WTC11 (cell line): ENCODE measurements at regions not wholly inside any gene's neighbourhood (a gene's known extent, or its start where the extent isn't known, plus 50 kb on each side); places are given as distances from the start of the nearest gene placed in this dataset.

ENCODE experiments used
- E2F1 ChIP-seq: sonication (generic); formaldehyde crosslinking; IDR thresholded peaks from 2 replicates; pipeline ENCODE4 v1.8.0; 2022; ENCODE audit warnings: mild to moderate bottlenecking, missing genetic modification reagents
- IRF2 ChIP-seq: sonication (generic); formaldehyde crosslinking; IDR thresholded peaks from 2 replicates; pipeline ENCODE4 v1.8.0; 2022; ENCODE audit warnings: low read depth, missing genetic modification reagents, borderline replicate concordance
- JUN ChIP-seq: sonication (generic); formaldehyde crosslinking; IDR thresholded peaks from 2 replicates; pipeline ENCODE4 v1.8.0; 2023; ENCODE audit warnings: mild to moderate bottlenecking, missing genetic modification reagents
- KAT7 ChIP-seq: sonication (generic); formaldehyde crosslinking; IDR thresholded peaks from 2 replicates; pipeline ENCODE4 v1.8.1; 2023; ENCODE audit warnings: missing genetic modification reagents, mild to moderate bottlenecking, borderline replicate concordance
- MXD4 ChIP-seq: fragments of 250-450 bp; sonication (Bioruptor Pico); IDR thresholded peaks from 2 replicates; pipeline ENCODE4 v1.8.0; 2021; ENCODE audit warnings: mild to moderate bottlenecking, moderate library complexity, borderline replicate concordance
- PRDM15 ChIP-seq: sonication (generic); formaldehyde crosslinking; IDR thresholded peaks from 2 replicates; pipeline ENCODE4 v1.8.0; 2022; ENCODE audit warnings: missing genetic modification reagents
- ZNF317 ChIP-seq: sonication (generic); formaldehyde crosslinking; IDR thresholded peaks from 2 replicates; pipeline ENCODE4 v1.8.1; 2023; ENCODE audit warnings: low read depth, mild to moderate bottlenecking, moderate library complexity, missing genetic modification reagents, borderline replicate concordance
- ZSCAN18 ChIP-seq: fragments of 250-450 bp; sonication (Bioruptor Pico); IDR thresholded peaks from 2 replicates; pipeline ENCODE4 v2.1.2; 2022; ENCODE audit warnings: mild to moderate bottlenecking, moderate library complexity
- TF ChIP-seq, protein P1 (sequence below): fragments of 200-600 bp; IDR thresholded peaks from 2 replicates; pipeline ENCODE4 v1.8.0; 2022; ENCODE audit warnings: antibody characterized with exemption
- TF ChIP-seq, protein P2 (sequence below): sonication (generic); formaldehyde crosslinking; IDR thresholded peaks from 2 replicates; pipeline ENCODE4 v1.8.0; 2023; ENCODE audit warnings: mild to moderate bottlenecking, missing genetic modification reagents
- TF ChIP-seq, protein P3 (sequence below): sonication (generic); formaldehyde crosslinking; IDR thresholded peaks from 2 replicates; pipeline ENCODE4 v1.8.0; 2022; ENCODE audit warnings: mild to moderate bottlenecking, missing genetic modification reagents
- TF ChIP-seq, protein P4 (sequence below): sonication (generic); formaldehyde crosslinking; IDR thresholded peaks from 2 replicates; pipeline ENCODE4 v1.8.0; 2022; ENCODE audit warnings: mild to moderate bottlenecking, missing genetic modification reagents

GRCh38 chr4:189792924-189793618, 147.6 kb upstream of the FRG1 start:
- TF ChIP-seq, protein P1, sequence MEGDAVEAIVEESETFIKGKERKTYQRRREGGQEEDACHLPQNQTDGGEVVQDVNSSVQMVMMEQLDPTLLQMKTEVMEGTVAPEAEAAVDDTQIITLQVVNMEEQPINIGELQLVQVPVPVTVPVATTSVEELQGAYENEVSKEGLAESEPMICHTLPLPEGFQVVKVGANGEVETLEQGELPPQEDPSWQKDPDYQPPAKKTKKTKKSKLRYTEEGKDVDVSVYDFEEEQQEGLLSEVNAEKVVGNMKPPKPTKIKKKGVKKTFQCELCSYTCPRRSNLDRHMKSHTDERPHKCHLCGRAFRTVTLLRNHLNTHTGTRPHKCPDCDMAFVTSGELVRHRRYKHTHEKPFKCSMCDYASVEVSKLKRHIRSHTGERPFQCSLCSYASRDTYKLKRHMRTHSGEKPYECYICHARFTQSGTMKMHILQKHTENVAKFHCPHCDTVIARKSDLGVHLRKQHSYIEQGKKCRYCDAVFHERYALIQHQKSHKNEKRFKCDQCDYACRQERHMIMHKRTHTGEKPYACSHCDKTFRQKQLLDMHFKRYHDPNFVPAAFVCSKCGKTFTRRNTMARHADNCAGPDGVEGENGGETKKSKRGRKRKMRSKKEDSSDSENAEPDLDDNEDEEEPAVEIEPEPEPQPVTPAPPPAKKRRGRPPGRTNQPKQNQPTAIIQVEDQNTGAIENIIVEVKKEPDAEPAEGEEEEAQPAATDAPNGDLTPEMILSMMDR: peak; percentile 83
- TF ChIP-seq, protein P2, sequence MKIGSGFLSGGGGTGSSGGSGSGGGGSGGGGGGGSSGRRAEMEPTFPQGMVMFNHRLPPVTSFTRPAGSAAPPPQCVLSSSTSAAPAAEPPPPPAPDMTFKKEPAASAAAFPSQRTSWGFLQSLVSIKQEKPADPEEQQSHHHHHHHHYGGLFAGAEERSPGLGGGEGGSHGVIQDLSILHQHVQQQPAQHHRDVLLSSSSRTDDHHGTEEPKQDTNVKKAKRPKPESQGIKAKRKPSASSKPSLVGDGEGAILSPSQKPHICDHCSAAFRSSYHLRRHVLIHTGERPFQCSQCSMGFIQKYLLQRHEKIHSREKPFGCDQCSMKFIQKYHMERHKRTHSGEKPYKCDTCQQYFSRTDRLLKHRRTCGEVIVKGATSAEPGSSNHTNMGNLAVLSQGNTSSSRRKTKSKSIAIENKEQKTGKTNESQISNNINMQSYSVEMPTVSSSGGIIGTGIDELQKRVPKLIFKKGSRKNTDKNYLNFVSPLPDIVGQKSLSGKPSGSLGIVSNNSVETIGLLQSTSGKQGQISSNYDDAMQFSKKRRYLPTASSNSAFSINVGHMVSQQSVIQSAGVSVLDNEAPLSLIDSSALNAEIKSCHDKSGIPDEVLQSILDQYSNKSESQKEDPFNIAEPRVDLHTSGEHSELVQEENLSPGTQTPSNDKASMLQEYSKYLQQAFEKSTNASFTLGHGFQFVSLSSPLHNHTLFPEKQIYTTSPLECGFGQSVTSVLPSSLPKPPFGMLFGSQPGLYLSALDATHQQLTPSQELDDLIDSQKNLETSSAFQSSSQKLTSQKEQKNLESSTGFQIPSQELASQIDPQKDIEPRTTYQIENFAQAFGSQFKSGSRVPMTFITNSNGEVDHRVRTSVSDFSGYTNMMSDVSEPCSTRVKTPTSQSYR (CRISPR knock-in tag): no peak
- TF ChIP-seq, protein P3, sequence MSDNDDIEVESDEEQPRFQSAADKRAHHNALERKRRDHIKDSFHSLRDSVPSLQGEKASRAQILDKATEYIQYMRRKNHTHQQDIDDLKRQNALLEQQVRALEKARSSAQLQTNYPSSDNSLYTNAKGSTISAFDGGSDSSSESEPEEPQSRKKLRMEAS (CRISPR knock-in tag): no peak
- TF ChIP-seq JUN (no peak), MXD4 (CRISPR knock-in tag) (no peak), E2F1 (no peak), PRDM15 (CRISPR knock-in tag) (no peak), KAT7 (no peak), ZNF317 (CRISPR knock-in tag) (no peak), ZSCAN18 (no peak), IRF2 (no peak)
- TF ChIP-seq, protein P4, sequence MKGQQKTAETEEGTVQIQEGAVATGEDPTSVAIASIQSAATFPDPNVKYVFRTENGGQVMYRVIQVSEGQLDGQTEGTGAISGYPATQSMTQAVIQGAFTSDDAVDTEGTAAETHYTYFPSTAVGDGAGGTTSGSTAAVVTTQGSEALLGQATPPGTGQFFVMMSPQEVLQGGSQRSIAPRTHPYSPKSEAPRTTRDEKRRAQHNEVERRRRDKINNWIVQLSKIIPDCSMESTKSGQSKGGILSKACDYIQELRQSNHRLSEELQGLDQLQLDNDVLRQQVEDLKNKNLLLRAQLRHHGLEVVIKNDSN (CRISPR knock-in tag): no peak
